H9 (cell line): ENCODE measurements at regions not wholly inside any gene's neighbourhood (a gene's known extent, or its start where the extent isn't known, plus 50 kb on each side); places are given as distances from the start of the nearest gene placed in this dataset.

Experiments used
- DNase-seq: peaks from one replicate; pipeline ENCODE4 v3.0.0-alpha.2; 2017
- H2AFZ ChIP-seq: one replicate; pipeline ENCODE4 v1.6.1; 2013; ENCODE audit warnings: mild to moderate bottlenecking, low read length, control low read depth, moderate library complexity
- H2AK5ac ChIP-seq: 2 replicates; pipeline ENCODE4 v1.6.1; 2013; ENCODE audit warnings: low read length, control low read depth, mixed read lengths; ENCODE audit not compliant: insufficient read length
- H2BK120ac ChIP-seq: one replicate; pipeline ENCODE4 v1.6.1; 2013; ENCODE audit warnings: low read depth, mild to moderate bottlenecking, low read length, control low read depth, inconsistent platforms; ENCODE audit not compliant: poor library complexity, severe bottlenecking
- H2BK12ac ChIP-seq: 2 replicates; pipeline ENCODE4 v1.6.1; 2013; ENCODE audit warnings: low read length, control low read depth, mixed read lengths, low read depth; ENCODE audit not compliant: insufficient read length
- H2BK15ac ChIP-seq: 2 replicates; pipeline ENCODE4 v1.6.1; 2013; ENCODE audit warnings: low read depth, low read length, control low read depth
- H2BK20ac ChIP-seq: one replicate; pipeline ENCODE4 v1.6.1; 2013; ENCODE audit warnings: low read depth, mild to moderate bottlenecking, low read length, control low read depth, inconsistent platforms; ENCODE audit not compliant: poor library complexity, severe bottlenecking
- H2BK5ac ChIP-seq: 2 replicates; pipeline ENCODE4 v1.6.1; 2013; ENCODE audit warnings: low read length, control low read depth, mixed read lengths; ENCODE audit not compliant: insufficient read length
- H3K14ac ChIP-seq: 2 replicates; pipeline ENCODE4 v1.6.1; 2013; ENCODE audit warnings: low read length, control low read depth; ENCODE audit not compliant: insufficient read depth
- H3K18ac ChIP-seq: 2 replicates; pipeline ENCODE4 v1.6.1; 2013; ENCODE audit warnings: low read depth, mild to moderate bottlenecking, mixed read lengths, low read length, control low read depth; ENCODE audit not compliant: insufficient read length
- H3K23ac ChIP-seq: 2 replicates; pipeline ENCODE4 v1.6.1; 2013; ENCODE audit warnings: low read length, control low read depth, mixed read lengths, low read depth; ENCODE audit not compliant: insufficient read length
- H3K23me2 ChIP-seq: 2 replicates; pipeline ENCODE4 v1.6.1; 2013; ENCODE audit warnings: low read depth, mild to moderate bottlenecking, mixed read lengths, low read length, control low read depth; ENCODE audit not compliant: insufficient read length, poor library complexity, severe bottlenecking
- H3K27ac ChIP-seq: 2 replicates; pipeline ENCODE4 v1.5.1; 2013; ENCODE audit warnings: low read length, control low read depth, mixed read lengths, low read depth; ENCODE audit not compliant: insufficient read length
- H3K27me3 ChIP-seq: 2 replicates; pipeline ENCODE4 v1.6.1; 2013; ENCODE audit warnings: low read length, control low read depth, inconsistent platforms; ENCODE audit not compliant: insufficient read depth
- H3K4ac ChIP-seq: 2 replicates; pipeline ENCODE4 v1.6.1; 2013; ENCODE audit warnings: low read depth, mild to moderate bottlenecking, control low read depth, inconsistent platforms, low read length, moderate library complexity
- H3K4me1 ChIP-seq: 2 replicates; pipeline ENCODE4 v1.6.1; 2013; ENCODE audit warnings: low read length, control low read depth, inconsistent platforms; ENCODE audit not compliant: insufficient read depth
- H3K4me2 ChIP-seq: 2 replicates; pipeline ENCODE4 v1.6.1; 2013; ENCODE audit warnings: low read length, control low read depth, mixed read lengths; ENCODE audit not compliant: insufficient read length, insufficient read depth
- H3K56ac ChIP-seq: 2 replicates; pipeline ENCODE4 v1.6.1; 2013; ENCODE audit warnings: low read depth, mild to moderate bottlenecking, mixed read lengths, low read length, control low read depth; ENCODE audit not compliant: insufficient read length
- H3K79me1 ChIP-seq: 2 replicates; pipeline ENCODE4 v1.6.1; 2013; ENCODE audit warnings: low read depth, mild to moderate bottlenecking, moderate library complexity, low read length, control low read depth, inconsistent platforms; ENCODE audit not compliant: insufficient read depth, poor library complexity, severe bottlenecking
- H3K79me2 ChIP-seq: 2 replicates; pipeline ENCODE4 v1.6.1; 2013; ENCODE audit warnings: low read length, control low read depth, inconsistent platforms; ENCODE audit not compliant: insufficient read depth
- H3K9ac ChIP-seq: 2 replicates; pipeline ENCODE4 v1.6.1; 2013; ENCODE audit warnings: low read length, control low read depth, mixed read lengths; ENCODE audit not compliant: insufficient read length; ENCODE audit errors: extremely low read depth
- H3K9me3 ChIP-seq: one replicate; pipeline ENCODE4 v1.6.1; 2013; ENCODE audit warnings: low read depth, low read length, inconsistent platforms; ENCODE audit not compliant: control insufficient read depth
- H3T11ph ChIP-seq: one replicate; pipeline ENCODE4 v1.6.1; 2013; ENCODE audit warnings: mild to moderate bottlenecking, low read length, control low read depth, inconsistent platforms
- H4K20me1 ChIP-seq: one replicate; pipeline ENCODE4 v1.6.1; 2013; ENCODE audit not compliant: control insufficient read depth, insufficient read length, insufficient read depth
- H4K5ac ChIP-seq: 2 replicates; pipeline ENCODE4 v1.6.1; 2013; ENCODE audit warnings: low read depth, mild to moderate bottlenecking, mixed read lengths, low read length, control low read depth; ENCODE audit not compliant: insufficient read length
- H4K8ac ChIP-seq: replicated peaks from 2 replicates; pipeline ENCODE4 v1.6.1; 2013; ENCODE audit warnings: low read length, control low read depth, mixed read lengths, low read depth; ENCODE audit not compliant: insufficient read length
- H4K91ac ChIP-seq: 2 replicates; pipeline ENCODE4 v1.6.1; 2013; ENCODE audit warnings: low read depth, mild to moderate bottlenecking, moderate library complexity, mixed read lengths, low read length, control low read depth; ENCODE audit not compliant: insufficient read length
- H3K27ac Mint-ChIP-seq, 3 experiments: 2 replicates in 2 of 3; 3 replicates in 1 of 3; pipeline ENCODE4 v1.8.0; 2020 to 2021; ENCODE audit warnings: mixed read lengths in 3 of 3, mild to moderate bottlenecking in 1 of 3, moderate library complexity in 1 of 3
- H3K27me3 Mint-ChIP-seq: 2 replicates; pipeline ENCODE4 v1.8.0; 2021; ENCODE audit warnings: low read depth, mild to moderate bottlenecking, moderate library complexity, mixed read lengths
- H3K36me3 Mint-ChIP-seq, 3 experiments: 2 replicates in 2 of 3; 3 replicates in 1 of 3; pipeline ENCODE4 v1.8.0; 2020 to 2021; ENCODE audit warnings: low read depth in 3 of 3, mixed read lengths in 3 of 3; ENCODE audit not compliant: insufficient read depth in 1 of 3
- H3K4me1 Mint-ChIP-seq, 2 experiments: 2 replicates each; pipeline ENCODE4 v1.8.0; 2020; ENCODE audit warnings: mixed read lengths in 2 of 2
- H3K4me3 Mint-ChIP-seq, 2 experiments: 2 replicates in 1 of 2; 3 replicates in 1 of 2; pipeline ENCODE4 v1.8.0; 2020 to 2021; ENCODE audit warnings: mild to moderate bottlenecking in 2 of 2, mixed read lengths in 2 of 2, moderate library complexity in 1 of 2
- H3K9me3 Mint-ChIP-seq, 2 experiments: 2 replicates in 1 of 2; 3 replicates in 1 of 2; pipeline ENCODE4 v1.8.0; 2020; ENCODE audit warnings: mild to moderate bottlenecking in 2 of 2, mixed read lengths in 2 of 2, moderate library complexity in 1 of 2
- CTCF ChIP-seq: fragments of 200-600 bp; sonication (generic); conservative IDR thresholded peaks from 3 replicates; pipeline ENCODE4 v1.8.0; 2021; ENCODE audit warnings: antibody characterized with exemption, mild to moderate bottlenecking
- WGBS: extraction: QIAGEN DNeasy Blood & Tissue Kit; methylation state at CpG from one replicate; pipeline ENCODE4 v1.1.7; 2013; ENCODE audit warnings: missing lambda C conversion rate, low lambda C conversion rate, mixed read lengths; ENCODE audit not compliant: insufficient read length; ENCODE audit errors: extremely low coverage; 5-methylcytosine and 5-hydroxymethylcytosine counted together

DNA sequence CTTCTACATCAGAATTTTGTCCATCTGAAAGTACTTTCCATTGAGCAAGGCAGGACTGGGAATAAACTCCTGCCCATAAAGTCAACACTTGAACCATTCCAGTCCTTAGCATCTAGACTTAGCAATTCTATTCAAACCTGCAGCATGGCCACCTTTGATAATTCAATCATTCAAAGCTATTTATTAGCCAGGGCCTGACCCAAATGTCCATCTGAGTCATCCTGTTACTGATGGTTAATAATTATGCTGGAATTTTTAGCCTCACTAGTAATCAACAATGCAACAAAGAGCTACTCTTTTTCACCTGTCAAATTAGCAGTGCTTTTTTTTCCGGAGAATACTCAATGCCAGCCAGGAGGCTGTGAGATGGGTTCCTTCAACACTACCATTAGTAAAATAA is 72.7 kb upstream of the SNRK start:
- no peak for TF ChIP-seq CTCF
- no peaks in the 10 kb centered on the region for H3K4me1 ChIP-seq
- H3K27ac Mint-ChIP-seq, result no peak overlapping the region
- H3K56ac ChIP-seq, result no peak overlapping the region
- no peak overlapping the region for H2BK20ac ChIP-seq
- H4K91ac ChIP-seq, result no peak overlapping the region
- no peaks in the 10 kb centered on the region for H3K9me3 Mint-ChIP-seq
- no peaks in the 10 kb centered on the region for H3K9me3 ChIP-seq
- H3K9ac ChIP-seq, result no peak overlapping the region
- no peak overlapping the region for H3K14ac ChIP-seq
- no peaks in the 10 kb centered on the region for H3K36me3 Mint-ChIP-seq
- no peak overlapping the region for H3K23ac ChIP-seq
- H2BK5ac ChIP-seq, result no peak overlapping the region
- H2BK120ac ChIP-seq, result no peak overlapping the region
- no peak overlapping the region for H2AK5ac ChIP-seq
- no peak overlapping the region for H3T11ph ChIP-seq
- no peaks in the 10 kb centered on the region for H3K79me1 ChIP-seq
- H2BK15ac ChIP-seq, result no peak overlapping the region
- peaks cover 19% of the 10 kb centered on the region for H3K27me3 Mint-ChIP-seq
- no peaks in the 10 kb centered on the region for H3K27me3 ChIP-seq
- no peak overlapping the region for H2AFZ ChIP-seq
- H4K20me1 ChIP-seq, result no peaks in the 10 kb centered on the region
- no peaks in the 10 kb centered on the region for H3K79me2 ChIP-seq
- no peak overlapping the region for H3K4me2 ChIP-seq
- H3K18ac ChIP-seq, result no peak overlapping the region
- no peak overlapping the region for H4K8ac ChIP-seq
- H3K27ac ChIP-seq, result no peak overlapping the region
- DNase-seq, result no peak
- no peak overlapping the region for H4K5ac ChIP-seq
- H3K4ac ChIP-seq, result no peak overlapping the region
- H3K23me2 ChIP-seq, result no peaks in the 10 kb centered on the region
- no peaks in the 10 kb centered on the region for H3K4me1 Mint-ChIP-seq
- H3K4me3 Mint-ChIP-seq, result no peak overlapping the region
- WGBS, result no CpG with 5 or more reads among the region's 1 CpG
- no peak overlapping the region for H2BK12ac ChIP-seq
